GM12801 (cell line): ENCODE measurements at regions not wholly inside any gene's neighbourhood (a gene's known extent, or its start where the extent isn't known, plus 50 kb on each side); places are given as distances from the start of the nearest gene placed in this dataset.

Source experiments
- TF ChIP-seq, protein P1 (sequence below): IDR thresholded peaks from one replicate; pipeline ENCODE4 v1.5.1; 2011; ENCODE audit warnings: control low read depth; ENCODE audit not compliant: insufficient read length; ENCODE audit errors: extremely low read depth

DNA sequence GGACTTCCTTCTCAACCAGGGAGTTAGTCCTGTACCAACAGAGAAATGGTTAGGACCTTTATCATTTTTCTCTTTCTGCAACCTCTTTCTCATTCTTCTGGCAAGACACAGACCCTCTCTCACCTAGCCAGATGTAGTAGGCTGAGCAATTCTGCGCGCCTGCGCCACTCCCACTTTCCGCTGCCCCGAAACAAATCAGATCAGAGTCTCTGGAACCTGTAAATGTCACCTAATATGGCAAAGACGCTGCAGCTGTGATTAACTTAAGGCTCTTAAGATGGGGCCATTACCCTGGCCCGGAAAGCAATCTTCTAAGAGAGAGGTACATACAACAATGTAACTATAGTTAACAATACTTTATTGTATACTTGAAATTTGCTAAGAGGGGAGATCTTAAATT is 94.3 kb upstream of the ASIC2 start:
- TF ChIP-seq, protein P1, sequence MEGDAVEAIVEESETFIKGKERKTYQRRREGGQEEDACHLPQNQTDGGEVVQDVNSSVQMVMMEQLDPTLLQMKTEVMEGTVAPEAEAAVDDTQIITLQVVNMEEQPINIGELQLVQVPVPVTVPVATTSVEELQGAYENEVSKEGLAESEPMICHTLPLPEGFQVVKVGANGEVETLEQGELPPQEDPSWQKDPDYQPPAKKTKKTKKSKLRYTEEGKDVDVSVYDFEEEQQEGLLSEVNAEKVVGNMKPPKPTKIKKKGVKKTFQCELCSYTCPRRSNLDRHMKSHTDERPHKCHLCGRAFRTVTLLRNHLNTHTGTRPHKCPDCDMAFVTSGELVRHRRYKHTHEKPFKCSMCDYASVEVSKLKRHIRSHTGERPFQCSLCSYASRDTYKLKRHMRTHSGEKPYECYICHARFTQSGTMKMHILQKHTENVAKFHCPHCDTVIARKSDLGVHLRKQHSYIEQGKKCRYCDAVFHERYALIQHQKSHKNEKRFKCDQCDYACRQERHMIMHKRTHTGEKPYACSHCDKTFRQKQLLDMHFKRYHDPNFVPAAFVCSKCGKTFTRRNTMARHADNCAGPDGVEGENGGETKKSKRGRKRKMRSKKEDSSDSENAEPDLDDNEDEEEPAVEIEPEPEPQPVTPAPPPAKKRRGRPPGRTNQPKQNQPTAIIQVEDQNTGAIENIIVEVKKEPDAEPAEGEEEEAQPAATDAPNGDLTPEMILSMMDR, result no peak

DNA sequence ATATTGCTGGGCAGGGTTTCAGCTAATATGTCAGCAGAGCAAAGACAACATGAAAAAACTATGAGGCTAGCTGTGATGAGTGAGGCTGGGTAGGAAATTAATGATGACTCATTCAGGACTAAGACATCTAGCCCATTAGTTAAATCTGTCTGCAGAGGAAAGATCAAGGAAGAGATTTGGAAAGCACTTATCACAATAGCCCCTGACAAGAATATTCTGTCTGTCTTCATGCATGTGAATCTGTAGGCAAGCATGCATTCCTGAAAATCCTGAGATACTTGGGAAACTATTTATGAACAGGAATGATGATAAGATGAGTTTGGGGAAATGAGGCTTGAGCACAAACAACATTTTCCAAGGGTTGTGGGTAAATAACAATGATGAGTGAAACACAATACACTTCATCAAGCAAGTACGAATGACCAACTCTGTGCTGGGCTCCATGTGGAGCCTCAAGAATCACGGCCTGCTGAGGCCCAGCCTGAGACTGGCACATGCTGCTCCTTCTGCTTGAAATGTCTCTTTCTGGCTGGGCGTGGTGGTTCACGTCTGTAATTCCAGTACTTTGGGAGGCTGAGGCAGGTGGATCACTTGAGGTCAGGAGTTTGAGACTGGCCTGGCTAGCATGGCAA is 96.5 kb upstream of the ASIC2 start:
- TF ChIP-seq, protein P1, result no peak

DNA sequence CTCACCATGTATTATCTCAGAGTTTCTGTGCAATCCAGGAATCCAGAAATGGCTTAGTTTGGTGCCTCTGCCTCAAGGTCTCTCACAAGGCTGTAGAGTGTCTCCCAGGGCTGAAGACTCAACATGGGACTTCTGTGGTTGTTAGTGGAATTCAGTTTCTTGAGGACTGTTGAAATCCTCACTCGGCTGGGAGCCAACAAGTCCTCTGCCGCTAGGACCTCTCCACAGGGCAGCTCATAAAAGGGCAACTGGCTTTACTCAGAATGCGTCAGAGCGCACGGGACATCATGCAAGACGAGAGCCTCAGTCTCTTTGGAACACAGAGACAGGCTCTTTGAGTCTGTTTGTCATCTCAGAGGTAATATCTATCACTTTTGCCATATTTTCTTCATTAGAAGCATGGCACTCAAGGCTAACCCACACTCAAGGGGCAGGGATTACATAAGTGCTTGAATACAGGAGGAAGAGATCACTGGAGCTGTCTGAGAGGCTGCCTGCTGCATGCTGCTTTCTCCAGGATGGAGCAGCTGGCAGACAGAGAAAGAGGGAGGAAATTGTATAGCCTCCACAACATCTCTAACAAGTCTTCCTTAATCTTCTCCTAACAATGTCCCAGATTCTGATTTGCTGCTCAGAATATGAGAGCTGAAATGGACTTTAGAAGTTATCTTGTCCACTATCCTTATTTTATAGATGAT is 97.5 kb upstream of the ASIC2 start:
- TF ChIP-seq, protein P1, result no peak

DNA sequence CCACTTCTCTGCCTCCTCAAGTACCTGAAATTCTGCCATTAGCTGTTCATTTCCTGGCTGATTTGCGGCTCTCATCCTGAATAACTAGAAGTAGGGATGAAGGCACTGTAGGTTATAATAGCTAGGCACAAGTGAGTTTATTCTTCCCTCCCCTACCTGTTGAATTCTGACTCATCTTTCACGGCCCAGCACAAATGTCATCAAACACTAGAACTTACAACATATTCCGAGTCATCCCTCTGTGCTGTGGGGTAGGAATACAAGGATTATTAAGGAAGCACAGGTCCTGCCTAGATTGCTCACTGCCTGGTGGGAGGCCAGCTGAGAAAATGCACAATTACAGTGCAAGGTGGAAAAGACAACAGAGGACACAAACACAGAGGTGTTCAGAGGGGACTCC is 103.7 kb upstream of the ASIC2 start:
- TF ChIP-seq, protein P1, result no peak

DNA sequence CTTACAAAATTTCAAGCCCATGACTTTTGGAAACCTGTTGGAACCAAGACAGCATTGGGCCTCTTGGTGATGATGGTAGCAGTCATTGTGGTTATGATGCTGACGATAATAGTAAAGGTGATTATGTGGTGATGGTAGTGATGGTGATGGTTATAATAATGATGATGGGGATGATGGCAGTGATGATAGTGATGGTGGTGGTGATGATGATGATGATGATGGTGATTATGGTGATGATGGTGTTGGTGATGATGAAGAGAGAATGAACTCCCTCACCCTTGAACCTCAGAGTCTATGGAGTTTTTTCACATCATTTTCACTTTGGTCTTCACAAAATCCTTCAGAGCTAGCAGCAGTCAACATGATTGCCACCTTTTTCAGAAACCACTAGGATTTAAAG is 105.3 kb upstream of the ASIC2 start:
- TF ChIP-seq, protein P1, result no peak

DNA sequence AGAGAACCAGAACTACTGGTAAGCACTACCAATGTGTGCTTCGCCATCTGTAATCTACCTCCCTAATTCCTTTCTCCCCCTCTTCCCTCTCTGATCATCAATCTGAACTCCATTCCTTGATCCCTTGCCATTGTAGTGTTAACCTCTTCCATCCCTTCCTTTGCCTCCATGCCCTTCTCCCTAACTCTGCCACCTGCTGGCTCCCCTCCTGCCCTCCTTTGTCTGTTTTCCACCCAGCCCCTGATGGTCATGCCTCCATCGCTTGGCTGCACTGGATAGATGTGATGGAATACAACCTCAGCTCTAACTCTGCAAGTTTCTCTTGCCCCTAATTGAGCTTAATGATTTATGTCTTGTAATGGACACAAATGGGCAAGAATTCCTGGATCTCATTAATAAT is 108.2 kb upstream of the ASIC2 start:
- TF ChIP-seq, protein P1, result no peak

DNA sequence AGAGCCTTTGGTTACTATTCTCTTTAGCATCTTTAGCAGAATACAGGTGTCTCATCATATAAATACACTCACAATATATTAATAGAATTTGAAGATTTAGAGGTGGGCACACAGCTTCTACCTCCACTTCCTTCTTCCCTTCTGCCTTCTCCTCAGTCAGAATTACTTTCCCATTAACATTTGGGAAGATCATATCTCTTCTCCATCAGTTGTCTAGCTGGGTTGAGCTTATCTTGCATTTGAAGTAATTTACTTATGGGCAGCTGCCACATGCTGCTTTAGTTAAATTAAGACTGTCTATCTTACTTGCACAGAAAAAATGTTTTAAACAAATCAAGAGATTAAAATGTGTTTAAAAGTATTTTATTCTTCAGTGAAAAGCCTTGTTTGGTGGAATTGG is 110.1 kb upstream of the ASIC2 start:
- TF ChIP-seq, protein P1, result no peak
